Dermis blood vessel endothelial cell (primary cell): ENCODE measurements at regions not wholly inside any gene's neighbourhood (a gene's known extent, or its start where the extent isn't known, plus 50 kb on each side); places are given as distances from the start of the nearest gene placed in this dataset.
"Not testable (repeated sequence)": the region's sequence is repeated elsewhere in the genome, so short reads cannot be mapped to it uniquely, and the experiment has no call there.

Experiments
- DNase-seq: peaks from one replicate; pipeline ENCODE4 v3.0.0; 2010

DNA sequence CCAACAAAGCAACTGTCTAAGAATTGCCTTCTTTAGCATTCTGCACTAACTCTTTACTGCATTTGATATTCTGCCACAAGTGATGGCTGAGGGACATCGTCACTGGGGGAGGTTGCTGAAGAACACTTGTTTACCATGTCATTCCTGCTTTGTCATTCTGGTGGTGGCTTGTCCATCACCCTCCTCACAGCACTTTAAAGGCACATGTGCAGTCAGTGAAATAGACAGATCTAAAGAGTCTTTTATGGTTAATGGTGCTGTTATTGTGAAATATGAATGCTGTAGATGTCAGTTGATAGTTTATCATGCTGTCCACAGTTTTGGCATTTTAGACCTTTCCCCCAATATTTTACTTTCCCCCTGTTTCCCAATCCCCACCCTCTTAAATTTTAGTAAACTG, 120.9 kb upstream of the TSC22D1 start:
- DNase-seq, result no peak

DNA sequence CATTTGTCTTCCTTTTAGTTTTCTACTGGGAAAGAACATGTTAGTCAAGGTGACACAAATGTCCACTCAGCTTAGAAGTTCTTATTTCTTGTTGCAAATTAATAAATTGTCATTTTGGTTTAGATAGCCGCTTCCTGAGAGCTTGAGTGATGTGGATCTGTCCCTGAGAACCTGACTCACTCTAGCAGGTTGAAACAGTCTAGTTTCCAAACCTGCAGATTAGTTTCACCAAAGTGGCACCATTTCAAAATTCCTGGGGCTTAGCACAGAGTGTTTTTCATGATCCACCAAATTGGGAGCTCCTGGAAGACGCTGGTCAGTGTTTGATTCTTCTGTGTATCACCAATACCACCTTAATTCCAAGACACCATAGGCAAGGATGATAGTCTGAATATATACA, 119.4 kb upstream of the TSC22D1 start:
- DNase-seq, result no peak

DNA sequence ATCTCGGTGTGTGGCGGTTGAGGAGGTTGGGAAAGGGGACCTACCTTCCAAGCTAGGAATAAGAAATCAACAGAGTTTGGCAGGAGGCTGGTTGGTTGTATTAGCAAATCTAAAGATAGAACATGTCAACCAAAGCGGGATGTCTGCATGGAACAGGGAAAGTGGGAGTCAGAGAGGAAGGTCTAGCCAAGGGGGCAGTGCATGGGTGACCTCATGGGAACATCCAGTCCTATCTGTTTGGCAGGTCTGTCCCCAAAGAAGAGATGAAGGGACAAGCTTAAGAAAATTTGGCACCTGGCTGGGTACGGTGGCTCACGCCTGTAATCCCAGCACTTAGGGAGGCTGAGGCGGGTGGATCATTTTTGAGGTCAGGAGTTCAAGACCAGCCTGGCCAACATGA, 118.7 kb upstream of the TSC22D1 start:
- DNase-seq, result no peak

DNA sequence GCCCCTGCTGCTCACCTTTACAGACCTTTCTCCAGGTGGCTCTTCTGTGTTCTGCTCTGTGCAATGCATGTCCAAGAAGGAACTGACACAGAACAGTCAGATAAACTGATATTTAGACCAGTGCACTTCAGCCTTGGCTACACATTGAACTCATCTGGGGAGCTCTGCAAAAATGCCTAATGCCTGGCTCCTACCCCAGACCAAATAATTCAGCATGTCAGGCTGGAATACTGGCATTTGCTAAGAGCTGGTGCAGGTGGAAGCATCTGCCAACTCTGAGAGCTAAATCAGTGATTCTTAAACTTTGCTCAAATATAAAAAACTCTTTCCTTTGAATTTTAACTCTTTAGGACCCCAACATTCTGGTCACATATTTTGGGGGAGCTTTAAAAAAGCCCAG, 118.2 kb upstream of the TSC22D1 start:
- DNase-seq, result no peak

DNA sequence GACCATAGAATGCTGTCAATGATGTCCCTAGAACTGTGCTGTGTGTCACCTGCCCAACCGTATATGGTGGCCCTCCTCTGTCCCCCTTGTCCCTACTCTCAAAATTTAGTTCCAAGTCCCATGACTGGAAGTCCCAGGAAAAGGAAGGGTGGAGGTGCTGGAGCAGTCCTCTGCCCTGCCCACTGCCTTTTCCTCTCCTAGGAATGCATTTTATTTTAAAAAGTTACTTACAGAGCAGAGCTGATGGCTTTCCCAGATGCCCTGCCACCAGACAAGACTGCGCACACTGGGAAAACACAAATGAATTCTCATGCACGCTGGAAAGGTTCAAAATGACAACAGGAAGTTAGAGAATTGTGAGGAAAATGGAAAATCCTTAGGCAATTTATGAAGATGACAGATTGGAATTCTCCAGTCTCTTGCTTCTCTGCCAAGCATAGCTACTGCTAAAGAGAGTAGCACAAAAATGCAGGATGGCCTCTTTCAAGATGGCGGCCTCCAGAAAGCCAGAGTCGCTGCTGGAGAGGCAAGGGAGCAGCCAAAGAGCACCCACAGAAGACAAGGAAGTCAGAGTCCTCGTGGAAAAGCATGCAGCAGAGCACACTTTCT, 117.1 kb upstream of the TSC22D1 start:
- no peak for DNase-seq

DNA sequence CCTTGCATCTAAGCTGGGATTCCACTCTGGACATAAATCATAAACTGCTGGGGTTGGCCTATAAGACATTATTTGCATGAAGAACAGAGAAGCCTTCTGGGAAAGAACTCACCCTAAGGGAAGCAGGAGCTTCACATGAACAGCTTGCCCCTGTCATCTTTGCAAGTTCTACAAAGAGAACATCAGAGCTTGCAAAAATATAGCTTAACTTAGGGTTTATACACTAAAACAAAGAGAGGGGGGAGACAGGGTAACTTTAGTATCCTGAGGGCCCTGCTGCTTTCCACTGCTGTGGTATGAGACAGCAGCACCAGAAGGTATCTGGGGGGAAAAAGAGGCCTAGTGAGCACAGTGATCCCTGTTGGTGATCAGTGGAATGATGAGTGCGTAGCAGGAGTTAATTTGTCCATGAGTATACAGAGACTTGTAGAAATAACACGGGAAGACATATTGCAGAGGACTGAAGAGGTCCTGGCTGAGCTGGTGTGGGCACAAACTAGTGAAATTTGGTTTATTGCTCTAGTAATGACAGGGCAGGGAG, 116.1 kb upstream of the TSC22D1 start:
- no peak for DNase-seq

DNA sequence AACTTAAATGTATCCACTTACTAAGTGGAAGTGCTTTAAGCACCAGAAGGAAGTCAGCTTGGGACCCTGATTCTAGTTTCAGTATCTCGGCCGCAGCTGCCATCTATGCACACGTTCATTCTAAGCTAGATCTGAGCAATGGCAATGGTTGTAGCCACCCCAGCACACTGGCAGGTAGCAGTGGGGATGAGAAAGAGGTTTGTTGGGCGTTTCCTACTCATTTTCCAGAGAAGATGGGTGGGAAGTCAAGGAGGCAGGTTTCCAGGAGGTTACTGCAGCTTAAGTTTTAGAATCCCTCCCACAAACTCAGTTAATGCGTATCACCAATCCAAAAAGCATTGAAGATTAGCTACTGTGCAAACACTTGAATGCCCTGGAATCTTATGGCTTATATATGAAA, 114.2 kb upstream of the TSC22D1 start:
- DNase-seq, result no peak

DNA sequence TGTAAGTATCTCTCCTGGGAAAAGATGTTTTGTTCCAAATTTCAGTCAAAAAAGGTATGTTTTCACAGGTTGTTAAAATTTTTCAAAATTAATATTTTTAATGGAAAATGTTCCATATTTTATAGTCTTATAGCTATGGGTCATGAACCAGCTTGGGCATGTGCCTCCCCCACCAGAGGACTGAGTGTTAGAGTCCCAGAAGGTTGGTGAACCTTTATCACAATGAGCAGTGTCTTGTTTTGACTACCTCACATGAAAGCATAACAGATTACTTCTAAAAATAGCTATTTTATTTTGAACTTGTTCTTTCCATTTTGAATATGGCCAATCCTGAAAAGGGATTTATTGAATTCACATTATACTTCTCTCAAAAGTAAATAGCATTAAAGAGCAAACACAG, 112.5 kb upstream of the TSC22D1 start:
- no peak for DNase-seq

DNA sequence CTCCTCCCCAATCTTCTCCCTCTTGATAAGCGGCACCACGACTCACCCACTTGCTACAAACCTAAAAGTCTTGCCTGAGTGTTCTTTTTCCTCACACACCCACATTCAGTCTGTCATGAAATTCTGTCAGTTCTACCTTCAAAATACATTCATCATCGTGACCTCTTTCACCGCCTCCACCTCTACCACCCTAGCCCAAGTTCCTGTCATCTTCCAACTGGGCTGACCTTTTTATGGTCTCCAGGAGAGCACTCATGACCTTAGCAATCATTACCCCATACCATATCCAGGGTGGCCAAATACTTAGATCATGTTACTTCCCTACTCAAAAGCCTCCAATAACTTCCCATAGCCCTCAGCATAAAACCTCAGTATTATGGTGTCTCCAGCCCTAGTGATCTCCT, 110.4 kb upstream of the TSC22D1 start:
- no peak for DNase-seq

DNA sequence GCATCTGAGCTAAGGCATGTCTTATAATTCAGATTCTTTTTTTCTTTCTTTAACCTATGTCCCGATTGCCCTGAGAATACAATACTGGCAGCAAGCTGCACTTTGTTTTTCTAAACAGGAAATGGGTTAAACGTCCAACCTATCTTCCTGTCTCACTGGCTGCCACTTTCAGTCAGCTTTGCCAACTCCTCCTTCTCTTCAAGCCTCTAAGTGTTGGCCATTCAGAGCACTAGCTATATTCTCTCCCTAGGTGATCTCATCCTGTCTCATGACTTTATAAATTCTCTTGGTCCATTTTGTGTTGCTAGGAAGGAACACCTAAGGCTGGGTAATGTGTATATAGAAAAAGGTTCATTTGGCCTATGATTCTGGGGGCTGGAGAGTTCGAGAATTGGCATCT, 109.5 kb upstream of the TSC22D1 start:
- DNase-seq, result peak; percentile 46

DNA sequence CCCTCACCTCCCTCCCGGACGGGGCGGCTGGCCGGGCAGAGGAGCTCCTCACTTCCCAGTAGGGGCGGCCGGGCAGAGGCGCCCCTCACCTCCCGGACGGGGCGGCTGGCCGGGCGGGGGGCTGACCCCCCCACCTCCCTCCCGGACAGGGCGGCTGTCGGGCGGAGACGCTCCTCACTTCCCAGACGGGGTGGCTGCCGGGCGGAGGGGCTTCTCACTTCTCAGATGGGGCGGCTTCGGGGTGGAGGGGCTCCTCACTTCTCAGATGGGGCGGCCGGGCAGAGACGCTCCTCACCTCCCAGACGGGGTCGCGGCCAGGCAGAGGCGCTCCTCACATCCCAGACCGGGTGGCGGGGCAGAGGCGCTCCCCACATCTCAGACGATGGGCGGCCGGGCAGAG, 106.3 kb upstream of the TSC22D1 start:
- DNase-seq, result not testable (repeated sequence)

DNA sequence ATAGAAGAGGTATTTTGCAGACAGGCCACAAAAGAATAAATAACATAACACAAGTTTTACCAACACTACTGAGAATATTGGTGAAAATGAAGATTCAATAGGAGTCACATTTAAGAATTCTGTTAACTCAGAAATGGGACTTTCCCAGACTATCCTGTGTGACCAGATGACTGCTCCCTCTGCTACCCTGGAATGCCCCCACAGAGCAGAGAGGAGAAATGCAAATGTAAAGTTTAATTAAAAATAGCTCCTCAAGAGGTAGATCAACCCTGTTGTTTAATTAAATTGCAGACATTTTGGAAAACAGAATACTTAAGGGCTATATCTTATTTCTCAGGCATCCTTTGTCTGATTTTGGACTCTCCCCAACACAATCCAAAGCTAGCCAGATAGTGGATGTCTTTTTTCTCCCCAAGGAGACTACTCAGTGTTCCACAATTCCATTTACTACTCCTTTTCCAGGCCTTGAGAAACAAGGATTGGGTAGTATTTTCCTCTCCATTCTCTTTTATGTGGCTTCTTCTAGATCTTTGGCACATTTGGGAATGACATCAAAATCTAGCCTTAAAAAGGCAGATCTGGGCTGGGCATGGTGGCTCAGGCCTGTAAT, 104.7 kb upstream of the TSC22D1 start:
- DNase-seq, result no peak

DNA sequence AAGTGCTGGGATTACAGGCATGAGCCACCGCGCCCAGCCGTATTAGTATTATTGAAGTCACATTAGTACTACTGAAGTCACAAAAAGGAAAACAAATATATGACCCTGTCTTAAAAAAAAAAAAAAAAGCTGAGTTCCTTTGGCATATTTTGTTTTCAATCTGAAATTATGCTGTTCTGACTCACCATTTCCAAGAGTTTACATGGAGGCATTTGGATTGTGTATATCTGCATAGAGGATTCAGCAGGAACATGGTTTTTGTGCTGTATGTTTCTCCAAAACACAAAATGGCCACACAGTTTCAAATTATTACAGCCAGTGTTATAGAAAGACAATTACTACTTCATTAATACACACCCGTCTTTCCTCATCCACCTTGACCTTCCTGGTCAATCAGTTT, 103.5 kb upstream of the TSC22D1 start:
- DNase-seq, result no peak

DNA sequence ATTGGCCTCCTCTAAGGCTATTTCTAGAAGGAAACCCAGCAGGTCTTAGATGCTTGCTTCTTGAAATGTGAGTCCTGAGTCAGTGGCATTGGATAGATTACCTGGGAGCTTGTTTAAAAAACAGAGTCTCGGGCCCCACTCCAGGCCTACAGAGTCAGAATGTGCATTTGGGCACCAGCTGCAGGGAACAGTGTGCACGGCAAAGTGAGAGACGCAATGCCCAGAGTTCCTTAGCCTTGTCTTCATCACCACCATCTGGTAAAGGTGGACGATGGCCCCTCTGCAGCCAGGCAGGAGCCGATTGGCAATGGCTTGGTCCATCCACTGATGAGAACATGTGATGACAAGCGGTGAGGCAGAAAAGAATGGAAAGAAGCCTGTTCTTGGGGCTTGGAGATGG, 102.1 kb upstream of the TSC22D1 start:
- DNase-seq, result no peak

DNA sequence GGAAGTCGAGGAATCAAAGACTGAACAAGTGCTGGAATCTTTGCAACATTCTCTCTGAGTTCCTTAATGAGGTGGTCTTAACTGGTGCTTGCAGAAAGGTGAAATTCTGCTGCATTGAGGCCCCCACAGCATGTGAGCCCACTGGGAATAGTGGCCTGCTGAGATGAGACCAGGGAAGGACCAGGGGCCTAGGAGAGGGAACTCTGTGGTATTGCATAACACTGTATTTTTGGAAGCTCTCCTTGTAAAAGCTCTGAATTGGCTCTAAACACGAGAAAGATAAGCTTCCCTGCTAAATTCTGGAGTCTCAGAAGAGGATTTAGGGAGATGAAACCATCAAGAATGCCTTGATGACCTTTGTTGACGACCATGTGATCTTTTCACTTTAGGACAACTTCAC, 100.4 kb upstream of the TSC22D1 start:
- no peak for DNase-seq

DNA sequence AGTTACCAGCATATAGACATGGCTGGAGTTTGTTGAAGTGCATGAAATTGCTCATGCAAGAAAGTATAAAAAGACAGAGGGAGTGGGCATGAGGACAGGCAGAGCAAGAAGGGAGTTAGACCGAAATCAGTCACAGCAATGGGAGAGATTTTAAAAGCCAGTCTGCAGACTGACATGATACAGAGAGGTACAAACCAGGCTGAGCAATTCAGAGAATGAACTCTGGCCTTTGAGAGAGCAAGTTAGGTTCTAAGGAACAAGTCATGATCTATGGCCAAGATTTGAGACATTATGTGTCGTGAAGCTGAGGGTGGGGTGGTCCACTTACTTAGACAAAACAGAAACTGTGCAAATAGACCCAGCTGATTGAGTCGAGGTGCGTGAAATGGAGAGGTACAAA, 93.4 kb upstream of the TSC22D1 start:
- no peak for DNase-seq

DNA sequence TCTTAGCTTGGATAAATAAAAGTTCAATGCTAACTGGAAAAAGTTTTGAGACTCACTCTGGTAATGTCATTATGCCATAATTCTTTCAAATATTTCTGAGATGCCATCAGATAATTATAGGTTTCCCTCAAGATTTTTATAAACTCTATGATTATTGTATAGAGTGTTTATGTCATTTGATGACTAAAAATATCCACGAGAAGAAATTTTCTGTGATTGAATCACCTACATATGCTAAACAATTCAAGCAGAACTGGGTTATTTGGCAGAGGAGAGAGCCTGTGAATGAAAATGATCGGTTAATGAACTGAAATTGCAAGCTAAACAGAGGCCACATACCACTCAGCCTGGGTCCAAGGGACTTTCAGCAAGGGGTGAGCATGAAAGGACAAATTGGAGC, 92.6 kb upstream of the TSC22D1 start:
- DNase-seq, result peak; percentile 6

DNA sequence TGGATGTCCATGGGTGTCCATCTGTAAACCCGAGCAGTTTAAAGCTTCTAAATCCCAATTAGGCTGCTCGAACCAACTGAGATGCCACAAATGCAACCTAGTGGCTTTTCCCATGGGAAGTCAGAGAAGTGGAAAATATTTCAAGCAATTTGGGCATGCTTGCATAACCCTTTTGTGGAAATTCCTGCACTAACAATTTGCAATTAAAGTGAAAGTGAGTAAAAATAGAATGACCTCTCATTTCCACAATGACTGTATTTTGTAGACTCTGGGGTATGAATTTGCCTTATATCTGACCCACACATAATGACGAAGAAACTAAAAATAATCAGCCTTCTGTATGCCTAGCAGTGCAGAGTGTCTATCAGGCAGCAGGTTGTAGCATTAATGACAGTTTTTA, 91.8 kb upstream of the TSC22D1 start:
- DNase-seq, result peak; percentile 30

DNA sequence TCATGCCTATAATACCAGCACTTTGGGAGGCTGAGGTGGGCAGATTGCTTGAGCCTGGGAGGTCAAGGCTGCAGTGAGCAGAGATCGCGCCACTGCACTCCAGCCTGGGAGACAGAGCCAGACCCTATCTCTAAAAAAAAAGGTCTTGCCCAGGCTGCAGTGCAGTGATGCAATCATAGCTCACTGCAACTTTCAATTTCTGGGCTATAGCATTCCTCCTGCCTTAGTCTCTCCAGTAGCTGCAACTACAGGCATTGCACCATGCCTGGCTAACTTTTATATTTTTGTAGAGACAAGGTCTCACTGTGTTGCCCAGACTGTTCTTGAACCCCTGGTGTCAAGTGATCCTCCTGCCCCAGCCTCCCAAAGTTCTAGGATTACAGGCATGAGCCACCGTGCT, 90.4 kb upstream of the TSC22D1 start:
- not testable (repeated sequence) for DNase-seq

DNA sequence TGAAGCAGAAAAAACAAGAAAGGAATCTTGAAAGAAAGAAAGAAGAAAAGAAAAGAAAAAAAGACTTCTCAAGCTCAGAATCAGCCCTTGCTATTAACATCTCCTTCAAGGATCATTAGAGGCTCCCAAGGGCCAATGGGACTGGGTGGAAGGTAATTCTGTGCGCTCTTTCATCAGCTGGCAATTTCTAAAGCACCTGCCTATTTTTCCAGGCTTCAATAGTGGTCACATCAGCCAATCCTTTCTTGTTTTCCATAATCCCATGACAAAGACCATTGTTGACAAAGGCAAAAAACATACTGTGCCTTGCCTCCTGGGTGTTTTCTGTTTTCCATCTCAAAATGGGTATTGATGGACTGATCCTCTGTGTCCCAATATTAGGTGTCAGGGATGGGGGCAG, 88.2 kb upstream of the TSC22D1 start:
- no peak for DNase-seq

DNA sequence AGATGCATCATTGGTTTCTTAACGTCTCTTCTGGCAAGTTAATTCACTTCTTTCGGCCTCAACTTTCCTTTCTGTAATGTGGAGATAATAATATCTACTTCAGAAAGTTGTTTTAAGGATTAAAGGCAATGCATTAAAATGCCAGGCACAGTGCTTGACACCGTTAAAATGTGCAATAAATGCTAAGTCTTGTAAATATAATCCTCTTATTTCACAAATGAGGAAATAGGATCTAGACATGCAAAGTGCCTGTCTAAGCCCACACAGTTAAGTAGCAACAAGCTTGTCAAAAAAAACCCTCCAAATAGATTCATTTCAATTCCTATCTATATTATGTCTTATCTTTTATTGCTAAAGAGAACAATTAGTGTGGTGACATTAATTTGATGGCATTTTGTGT, 86.4 kb upstream of the TSC22D1 start:
- DNase-seq, result no peak

DNA sequence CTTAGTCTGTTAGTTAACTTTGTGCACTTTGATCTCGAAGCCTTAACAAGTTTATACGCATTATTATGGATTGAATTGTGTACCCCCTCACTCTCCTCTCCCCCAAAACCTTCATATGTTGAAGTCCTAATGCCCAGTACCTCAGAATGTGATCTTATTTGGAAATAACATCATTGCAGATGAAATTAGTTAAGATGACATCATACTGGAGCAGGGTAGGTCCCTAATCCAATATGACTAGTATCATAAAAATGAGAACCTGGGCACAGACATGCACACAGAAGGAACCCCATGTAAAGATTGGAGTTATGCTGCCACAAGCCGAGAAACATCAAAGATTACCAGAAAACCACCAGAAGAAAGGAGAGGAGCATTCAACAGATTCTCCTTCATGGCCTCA, 85.8 kb upstream of the TSC22D1 start:
- DNase-seq, result no peak

DNA sequence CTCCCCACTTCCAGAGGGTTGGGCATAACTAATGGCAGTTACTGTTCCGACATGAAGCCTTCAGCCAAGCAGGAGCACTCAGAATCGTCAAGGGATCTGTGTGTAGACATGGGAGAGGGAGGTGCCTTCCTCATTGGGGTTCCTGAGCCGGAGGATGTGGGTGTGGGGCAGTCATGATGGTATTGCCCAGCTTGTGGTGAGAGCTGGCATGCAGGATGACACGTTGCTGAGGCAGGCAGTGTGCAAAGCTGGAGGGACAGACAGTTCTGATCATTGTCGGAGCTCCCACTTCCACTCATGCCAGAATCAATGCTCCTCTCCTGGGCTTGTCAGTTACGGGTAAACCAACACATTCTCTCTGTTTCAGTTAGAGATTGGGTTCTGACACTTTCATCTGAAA, 83.9 kb upstream of the TSC22D1 start:
- DNase-seq, result no peak

DNA sequence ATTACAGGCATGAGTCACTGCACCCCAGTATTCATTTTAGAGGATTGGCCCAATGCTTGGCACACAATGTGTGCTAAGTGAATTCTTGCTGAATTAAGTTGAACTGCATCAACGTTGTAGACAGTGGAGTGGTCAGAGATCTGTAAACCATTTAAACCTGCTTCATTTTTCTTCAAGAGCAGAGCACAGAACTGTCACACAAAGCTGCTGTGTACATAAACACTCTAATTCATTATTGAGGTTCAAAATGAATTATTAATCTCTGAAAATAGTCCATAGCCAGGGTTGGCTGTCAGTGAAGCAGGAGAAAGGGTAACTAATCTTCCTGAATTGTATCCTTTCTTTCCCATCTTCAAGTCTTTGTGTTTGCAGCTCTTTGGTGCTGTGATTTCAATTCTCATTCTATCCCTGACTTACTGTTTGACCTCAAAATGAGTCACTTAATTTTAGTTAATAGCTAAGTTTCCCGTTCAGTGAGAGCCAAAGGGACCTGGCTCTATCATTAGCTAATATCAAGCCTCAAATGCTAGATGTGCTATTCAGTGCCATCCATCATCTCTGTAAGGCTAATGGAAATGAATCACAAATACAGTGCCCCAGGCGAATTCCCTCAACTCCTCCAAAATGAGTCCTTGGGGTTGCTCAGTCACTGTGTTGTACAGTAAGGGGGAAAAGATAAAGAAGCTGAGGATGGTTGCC, 77.0 kb upstream of the TSC22D1 start:
- DNase-seq, result no peak
